HG03565 (cell line): ENCODE measurements at regions not wholly inside any gene's neighbourhood (a gene's known extent, or its start where the extent isn't known, plus 50 kb on each side); places are given as distances from the start of the nearest gene placed in this dataset.
A peak's percentile ranks its signal among the peaks of the same experiment; 100 is the strongest.

ENCODE experiments used
- ATAC-seq: cut with Tn5 transposase; IDR thresholded peaks from one replicate; pipeline ENCODE4 v1.9.1; 2021; ENCODE audit warnings: mild to moderate bottlenecking, moderate library complexity; ENCODE audit not compliant: unreplicated experiment

DNA sequence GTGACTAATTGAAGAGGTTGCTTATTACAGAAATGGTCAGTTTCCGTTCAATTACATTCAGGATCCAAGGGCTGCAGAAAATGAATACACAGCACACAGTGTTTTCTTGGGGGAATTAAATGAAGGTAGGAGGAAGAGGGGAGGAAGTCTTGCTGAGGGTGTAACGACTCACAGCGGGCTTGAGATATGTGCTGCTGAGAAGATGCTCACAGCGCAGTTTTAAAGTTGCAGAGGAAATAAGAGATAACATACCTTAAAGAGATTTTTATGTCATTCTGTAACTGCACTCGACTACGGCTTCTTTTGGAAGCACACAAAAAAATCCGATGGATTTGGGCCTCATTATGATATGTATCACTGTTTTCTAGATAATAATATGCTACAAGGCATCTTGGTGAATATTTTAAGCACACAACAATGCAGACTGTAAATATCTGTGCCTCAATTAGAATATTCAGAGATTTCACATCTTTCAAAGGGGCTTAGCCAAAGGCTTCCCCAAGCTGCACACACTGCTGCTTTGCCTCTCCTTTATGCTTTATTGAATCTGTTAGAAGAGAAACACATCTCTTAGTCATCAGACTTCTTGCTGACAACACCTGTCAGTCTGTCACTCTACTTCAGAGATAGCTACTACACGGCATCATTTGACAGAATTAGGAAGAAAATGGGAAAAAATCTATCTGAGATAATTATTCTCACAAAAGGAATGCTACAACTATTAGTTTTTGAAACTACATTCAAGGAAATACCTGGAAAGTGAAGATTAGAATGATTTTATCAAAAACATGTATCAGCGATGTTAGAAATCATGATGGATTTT, 773.2 kb downstream of the OTOL1 start:
- no peak for ATAC-seq

DNA sequence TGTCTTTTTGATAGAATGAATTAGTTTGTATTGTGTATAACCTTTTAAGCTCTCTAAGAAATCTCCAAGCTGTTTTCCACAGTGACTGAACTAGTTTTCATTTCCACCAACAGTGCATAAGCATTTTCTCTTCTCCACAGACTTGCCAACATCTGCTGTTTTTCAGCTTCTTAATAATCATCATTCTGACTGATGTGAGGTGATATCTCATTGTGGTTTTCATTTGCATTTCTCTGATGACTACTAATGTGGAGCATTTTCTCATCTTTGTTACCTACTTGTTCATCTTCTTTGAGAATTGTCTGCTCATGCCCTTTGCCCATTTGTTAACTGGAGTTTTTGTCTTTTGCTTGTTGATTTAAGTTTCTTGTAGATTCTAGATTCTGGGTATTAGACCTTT, 777.5 kb downstream of the OTOL1 start:
- no peak for ATAC-seq

DNA sequence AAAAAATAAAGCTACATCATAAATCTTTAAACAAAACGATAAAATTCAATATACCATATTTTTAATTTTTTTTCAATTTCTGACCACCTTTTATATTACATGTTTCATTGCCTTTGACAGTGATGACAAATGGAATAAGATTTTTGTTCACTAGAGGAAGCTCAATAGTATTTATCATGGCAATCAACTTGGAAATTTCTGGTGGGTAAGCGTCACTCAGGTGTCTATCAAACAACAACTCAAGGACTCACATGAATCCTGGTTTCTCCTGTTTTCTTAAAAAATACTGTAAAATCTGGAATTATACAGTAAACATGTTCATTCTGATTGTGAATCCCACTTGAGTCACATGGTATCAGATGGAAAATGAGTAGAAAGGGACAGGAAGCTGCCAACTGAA, 782.2 kb downstream of the OTOL1 start:
- ATAC-seq: no peak

DNA sequence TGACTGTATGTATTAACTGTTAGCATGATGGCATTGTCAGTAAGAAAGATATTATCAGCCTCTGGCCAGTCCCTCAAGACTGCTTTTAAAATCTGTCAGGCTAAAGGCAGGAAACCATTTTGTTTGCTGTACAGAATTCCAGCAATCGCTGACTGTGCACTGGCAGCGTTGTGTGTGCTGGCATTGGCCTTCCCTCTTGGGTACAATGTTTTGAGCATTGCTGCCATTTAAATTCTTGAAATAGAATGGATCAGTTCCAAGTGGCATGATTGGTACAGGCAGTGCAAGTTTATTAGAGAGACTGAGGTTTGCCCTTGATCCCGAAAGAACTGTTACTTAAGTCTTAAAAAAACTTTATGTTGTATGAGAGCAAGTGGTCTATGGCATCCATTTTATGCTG, 788.7 kb downstream of the OTOL1 start:
- no peak for ATAC-seq

DNA sequence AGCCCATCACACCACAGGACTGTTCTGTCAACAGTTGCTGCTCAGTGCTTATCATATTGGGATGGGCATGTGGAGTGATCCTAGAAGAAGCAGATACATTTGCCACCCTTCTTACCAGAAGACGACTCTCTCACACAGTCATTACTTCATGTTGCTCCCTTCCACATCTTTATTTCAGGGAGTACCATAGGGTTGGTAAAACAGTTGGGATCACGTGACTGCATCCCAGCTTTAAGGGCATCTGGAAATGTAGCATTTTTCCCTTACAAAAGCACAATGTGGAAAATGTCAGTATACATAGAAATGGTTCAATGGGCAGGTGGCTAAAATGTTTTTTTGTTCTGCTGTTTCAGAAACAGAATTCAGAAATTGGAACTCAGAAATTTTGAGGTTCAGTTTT, 791.0 kb downstream of the OTOL1 start:
- ATAC-seq: no peak

DNA sequence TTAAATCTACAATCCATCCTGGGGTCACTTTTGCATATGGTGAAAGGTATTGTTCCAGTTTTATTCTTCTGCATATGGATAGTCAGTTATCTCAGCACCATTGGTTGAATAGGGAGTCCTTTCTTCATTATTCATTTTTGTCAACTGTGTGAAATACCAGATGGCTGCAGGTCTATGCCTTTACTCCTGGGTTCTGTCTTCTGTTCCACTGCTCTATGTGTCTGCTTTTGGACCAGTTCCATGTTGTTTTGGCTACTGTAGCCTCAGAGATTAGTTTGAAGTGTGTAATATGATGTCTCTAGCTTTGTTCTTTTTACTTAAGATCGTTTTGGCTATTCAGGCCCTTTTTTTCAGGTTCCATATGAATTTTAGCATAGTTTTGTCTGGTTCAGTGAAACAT, 795.8 kb downstream of the OTOL1 start:
- ATAC-seq: no peak

DNA sequence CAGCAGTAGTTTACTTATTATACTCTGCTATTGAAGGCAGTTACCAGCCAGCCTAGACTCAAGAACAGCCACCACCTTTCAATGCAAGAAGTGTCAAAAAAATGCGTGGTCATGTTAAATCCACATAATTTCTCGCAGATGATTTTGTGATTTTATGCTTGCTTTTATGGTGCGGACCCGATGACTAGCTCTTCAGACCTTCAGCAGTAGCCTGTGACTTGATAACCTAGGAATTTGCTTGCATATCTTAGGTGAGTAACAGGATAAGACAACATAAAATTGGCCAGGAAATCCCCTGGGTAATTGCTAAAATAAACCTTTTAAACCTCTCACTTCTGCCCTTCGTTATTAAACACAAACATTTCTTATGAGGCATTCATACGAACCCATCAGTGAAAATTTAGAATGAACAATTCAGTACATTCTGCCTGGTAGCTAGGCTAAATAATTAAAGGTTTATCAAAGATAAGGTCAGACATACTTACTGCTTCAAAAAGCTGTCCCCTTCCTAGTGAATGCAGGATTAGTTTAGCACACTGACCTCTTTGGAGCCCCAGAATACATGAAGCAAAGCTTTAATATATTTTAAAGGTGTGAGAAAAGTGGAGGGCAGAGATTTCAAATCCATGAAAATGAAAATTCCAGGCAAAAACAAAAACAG, 798.8 kb downstream of the OTOL1 start:
- no peak for ATAC-seq

DNA sequence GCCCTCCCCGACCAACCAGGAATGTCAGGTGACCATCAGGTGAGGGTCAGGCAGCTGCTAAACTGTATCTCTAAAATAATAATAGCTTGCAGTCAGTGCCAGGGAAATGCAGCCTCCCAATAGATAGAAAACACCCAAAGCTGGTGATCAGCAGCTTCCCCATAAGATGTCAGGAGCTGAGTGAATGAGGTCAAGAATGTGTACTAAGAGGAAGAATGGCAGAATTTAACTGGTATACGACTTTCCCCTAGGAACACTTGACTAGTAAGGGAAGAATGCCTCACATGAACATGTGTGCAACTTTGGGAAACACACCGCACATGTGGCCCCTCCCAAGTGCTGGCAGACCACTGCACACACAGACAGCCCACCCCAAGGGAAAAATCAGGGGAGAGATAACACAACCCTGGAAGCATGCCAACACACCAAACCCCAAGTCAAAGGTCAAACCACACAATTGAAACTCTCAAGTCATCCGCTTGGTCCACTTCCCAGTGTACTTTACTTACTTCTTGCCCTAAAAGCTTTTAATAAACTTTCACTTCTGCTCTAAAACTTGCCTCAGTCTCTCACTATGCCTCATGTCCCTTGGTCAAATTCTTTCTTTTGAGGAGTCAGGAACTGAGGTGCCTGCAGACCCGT, 806.5 kb downstream of the OTOL1 start:
- peak; percentile 43 for ATAC-seq

DNA sequence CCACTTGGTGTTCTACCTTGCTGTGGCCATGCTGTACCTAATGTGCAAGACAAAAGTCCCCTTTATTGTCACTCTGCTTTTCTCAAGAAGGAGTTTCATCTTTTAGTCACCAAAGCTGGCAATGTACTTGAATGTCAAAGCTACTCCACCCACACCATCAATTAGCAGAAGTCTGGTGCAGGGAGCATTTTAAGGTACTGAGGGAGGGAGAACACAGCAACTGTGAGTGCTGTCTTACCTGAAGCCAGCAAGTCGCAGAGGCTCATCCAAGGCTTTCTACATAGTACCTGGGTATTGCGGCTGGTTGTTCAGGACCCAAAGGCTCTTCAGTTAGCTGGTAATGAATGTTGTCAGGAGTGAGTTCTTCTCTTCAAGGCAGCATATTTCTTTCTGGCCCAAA, 820.4 kb downstream of the OTOL1 start:
- no peak for ATAC-seq

DNA sequence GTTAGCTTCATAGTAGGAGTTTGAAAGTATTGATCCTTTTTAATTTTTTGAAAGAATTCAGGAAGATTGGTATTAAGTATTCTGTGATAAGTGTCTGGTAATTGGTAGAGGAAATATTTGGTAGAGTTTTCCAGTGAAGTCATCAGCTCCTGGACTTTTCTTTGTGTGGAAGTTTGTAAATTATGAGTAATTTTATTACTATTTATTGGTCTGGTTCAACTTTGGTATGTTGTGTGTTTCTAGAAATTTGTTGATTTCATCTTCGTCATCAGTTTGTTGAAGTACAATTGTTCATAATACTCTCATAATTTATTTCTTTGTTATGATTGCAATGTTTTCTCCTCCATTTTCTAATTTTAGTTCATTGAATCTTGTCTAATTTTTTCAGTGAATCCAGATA, 832.0 kb downstream of the OTOL1 start:
- ATAC-seq: no peak

DNA sequence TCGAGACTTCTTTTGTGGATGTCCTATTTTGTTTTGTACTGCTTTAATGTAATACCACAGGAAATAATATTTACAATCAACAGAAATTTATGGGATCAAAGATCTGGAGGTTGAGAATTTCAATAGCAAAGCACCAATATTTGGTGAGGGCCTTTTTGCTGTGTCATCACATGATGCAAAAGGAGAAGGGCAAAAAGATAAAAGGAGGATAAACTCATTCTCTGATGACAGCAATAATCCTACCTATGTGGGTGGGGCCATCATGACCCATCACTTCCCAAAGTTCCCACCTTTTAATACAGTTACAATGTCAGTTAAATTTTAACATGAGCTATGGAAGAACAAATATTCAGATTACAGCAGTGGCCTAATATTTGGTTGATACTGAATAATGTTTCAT, 832.9 kb downstream of the OTOL1 start:
- no peak for ATAC-seq

DNA sequence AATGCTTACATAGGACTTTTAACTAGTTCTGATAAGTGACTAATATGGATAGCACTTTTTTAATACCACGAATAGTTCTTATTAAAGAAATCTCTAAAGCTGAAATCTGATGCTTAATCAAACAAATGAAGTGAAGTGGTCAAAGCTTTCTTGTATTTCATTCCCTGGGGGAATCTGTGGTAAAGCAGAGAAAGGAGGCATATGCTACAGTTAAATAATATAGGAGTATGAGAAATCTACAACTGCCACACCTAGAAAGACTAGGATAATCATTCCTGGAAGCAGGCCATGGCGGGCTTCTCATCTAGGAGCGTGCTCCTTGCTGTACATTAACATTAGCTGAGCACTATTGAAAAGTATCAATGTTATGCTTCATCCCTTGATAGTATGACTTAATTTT, 835.7 kb downstream of the OTOL1 start:
- ATAC-seq: no peak

DNA sequence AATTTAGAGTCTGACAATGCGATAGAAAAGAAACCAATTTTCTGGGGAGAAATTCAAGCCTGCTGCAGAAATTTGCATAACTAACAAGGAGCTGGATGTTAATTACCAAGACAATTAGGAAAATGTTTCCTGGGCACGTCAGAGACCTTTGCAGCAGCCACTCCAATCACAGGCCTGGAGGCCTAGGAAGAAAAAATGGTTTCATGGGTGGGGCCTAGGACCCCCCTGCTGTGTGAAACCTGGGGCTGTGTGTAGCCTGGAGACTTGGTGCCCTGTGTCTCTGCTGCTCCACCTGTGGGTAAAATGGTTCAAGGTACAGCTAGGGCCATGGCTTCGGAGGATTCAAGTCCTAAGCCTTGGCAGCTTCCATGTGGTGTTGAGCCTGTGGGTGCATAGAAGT, 837.9 kb downstream of the OTOL1 start:
- ATAC-seq: no peak

DNA sequence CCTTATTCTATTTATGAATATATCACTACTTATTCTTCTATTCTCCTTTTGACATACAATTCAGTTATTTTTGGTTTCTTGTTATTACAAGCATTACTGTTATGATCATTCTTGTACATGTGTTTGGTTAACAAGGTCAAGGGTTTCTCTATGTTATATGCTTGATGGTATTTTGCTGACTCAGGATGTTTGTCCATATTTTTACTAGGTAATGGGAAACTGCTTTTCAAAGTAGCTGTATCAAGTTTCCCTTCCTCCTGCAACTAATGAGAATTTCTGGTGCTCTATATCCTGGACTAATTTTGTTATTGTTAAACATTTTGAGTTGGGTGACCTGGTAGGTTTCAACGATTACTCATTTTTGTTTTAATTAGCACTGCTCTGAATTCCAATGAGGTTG, 841.0 kb downstream of the OTOL1 start:
- no peak for ATAC-seq

DNA sequence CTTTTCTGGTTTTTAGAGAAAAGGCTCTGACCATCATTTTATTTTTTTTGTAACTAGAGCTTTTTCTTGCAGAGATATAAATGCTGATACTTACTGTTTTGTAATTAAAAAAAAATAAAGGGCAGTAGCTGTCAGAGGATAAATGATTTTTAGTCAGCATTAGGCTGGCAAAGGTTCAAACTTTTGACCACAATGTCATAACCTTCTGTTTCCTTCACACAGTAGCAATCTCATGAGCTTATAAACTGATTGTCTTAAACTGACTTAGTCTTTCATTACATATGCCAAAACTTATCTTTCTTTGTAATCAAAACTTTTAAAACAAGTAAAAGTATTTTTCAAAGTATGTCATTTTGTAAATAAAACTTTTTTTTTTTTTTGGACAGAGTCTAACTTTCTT, 841.9 kb downstream of the OTOL1 start:
- no peak for ATAC-seq

DNA sequence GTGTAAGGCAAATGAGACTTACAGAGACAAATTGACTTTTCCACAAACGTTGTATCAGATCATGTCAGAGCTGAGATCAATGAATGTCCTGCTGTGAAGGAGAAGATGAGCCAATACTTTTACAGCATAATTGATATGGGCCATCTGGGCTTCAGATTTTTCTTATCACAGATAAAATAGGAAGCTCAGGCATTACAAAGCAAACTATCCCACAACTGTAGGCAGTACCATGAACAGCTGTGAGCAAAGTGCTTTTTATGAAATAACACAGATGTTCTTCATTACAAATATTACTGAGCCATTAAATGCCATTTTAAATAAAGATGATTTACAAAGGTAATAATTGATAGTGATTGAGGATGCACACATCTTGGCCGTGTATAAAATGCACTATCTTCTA, 852.3 kb downstream of the OTOL1 start:
- ATAC-seq: no peak

DNA sequence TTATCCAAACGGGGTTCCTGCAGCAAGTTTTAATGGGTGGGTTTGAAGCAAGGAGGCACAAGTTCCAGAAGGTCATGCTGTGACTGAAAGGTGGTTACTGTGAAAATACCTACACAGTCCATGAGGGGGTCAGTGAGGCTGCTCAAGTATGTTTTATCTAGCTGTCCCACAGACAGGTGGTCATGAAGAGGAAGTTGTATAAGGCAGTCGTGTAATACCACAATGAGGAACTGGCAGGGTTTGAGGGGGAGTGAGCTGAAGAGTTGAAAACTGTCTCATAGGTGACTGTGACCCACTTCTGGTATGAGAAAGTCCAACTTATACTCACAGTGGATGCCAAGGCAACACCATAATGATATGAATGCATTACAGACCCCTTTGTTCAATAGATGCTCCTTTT, 856.8 kb downstream of the OTOL1 start:
- ATAC-seq: no peak

DNA sequence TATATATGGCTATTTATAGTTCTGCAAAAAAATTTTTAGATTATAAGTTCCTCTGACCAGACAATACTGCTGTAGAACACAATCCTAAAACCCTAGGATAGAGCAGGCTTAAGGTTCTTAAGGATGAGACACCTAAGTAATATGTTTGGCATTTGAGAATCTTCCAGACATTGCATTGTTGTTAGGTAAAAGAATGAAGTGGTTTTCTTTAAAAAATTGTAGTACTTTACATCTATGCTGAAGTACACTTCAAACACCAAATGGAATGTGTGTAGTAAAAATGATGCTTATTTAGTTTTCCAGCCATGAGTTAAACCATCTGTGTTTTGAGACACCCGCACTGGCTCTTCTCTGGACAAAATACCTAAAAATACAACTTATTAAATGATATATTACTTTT, 857.7 kb downstream of the OTOL1 start:
- no peak for ATAC-seq

DNA sequence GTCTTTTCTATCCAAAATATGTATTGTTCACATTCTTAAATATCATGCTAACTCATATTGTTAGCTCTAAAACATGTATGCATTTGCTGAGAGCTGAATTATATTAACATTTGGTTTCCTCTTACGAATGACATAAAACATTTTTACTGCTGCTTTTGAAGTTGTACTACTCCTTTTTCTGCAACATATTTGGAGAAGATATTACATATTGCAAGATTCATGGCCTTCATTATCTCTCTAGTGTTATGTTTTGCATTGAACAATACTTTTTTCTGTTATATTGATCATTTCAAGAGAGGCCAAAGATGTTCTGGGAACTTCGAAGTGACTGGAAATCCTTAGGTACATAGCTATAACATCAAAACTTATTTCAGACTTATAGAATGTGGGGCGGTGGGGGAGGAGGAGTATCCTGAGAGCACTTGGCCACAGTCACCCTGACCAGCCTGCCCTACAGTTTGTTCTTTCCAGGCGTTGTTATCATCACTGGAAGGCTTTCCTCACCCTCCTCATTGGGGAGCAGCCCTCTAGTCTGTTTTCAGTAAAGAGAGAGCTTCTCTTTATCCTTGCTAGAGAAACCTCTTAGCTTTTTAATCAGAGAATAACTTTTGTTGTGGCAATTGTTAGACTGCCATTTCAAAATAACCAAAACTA, 868.6 kb downstream of the OTOL1 start:
- no peak for ATAC-seq

DNA sequence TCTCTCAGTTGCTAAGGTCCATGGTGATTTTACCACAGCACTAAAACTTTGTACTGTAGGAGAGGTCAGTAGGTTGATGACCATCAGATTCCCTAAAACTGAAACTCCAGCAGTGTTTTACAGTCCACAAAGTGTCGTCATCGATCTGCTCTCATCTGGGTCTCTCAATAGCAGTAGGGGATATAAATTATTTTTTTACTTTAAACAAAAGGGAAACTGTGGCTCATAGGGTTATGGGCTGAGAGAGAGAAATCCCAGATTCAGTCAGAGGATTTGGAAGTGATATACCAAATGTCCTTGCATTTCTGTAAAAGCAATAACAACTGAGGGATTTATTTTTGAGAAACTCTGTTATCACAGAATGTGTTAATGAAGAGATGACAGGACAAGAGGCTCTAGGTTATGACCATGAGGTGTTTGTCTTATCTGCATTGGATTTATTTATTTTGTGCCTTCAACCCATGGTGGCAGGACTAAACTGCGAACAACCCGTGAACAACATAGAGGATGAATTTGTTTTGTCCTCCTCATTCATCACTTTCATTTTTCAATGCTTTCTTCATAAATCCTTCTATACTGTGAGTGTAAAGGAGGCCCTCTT, 869.7 kb downstream of the OTOL1 start:
- ATAC-seq: no peak
